ENCODE measurements at regions not wholly inside any gene's neighbourhood (a gene's known extent, or its start where the extent isn't known, plus 50 kb on each side); places are given as distances from the start of the nearest gene placed in this dataset.

DNA sequence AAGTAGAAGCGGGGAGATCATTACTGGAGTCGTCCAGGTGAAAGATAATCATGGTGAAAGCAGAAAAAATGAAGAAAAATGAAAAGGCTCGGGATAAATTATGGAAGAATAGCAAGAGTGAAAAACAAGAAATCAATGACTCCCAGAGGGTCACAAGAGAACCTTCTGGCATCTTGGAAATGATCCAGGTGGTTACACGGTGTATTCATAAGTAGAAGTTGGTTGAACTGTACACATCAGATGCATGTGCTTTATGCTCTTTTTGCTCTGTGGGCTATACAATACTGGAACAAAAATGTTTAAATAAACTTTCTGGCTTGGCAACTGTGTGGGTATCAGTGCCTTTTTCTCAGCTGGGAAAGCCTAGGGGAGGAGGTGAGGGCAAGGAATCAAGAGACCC lies 348.9 kb downstream of the RND3 start:
- TF ChIP-seq, protein P1, sequence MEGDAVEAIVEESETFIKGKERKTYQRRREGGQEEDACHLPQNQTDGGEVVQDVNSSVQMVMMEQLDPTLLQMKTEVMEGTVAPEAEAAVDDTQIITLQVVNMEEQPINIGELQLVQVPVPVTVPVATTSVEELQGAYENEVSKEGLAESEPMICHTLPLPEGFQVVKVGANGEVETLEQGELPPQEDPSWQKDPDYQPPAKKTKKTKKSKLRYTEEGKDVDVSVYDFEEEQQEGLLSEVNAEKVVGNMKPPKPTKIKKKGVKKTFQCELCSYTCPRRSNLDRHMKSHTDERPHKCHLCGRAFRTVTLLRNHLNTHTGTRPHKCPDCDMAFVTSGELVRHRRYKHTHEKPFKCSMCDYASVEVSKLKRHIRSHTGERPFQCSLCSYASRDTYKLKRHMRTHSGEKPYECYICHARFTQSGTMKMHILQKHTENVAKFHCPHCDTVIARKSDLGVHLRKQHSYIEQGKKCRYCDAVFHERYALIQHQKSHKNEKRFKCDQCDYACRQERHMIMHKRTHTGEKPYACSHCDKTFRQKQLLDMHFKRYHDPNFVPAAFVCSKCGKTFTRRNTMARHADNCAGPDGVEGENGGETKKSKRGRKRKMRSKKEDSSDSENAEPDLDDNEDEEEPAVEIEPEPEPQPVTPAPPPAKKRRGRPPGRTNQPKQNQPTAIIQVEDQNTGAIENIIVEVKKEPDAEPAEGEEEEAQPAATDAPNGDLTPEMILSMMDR (IDR thresholded peaks at IDR 0.05; ENCODE audit: insufficient read depth, low read length, poor library complexity, severe bottlenecking) = no peak
- H3K27me3 ChIP-seq (replicated peaks; ENCODE audit: control insufficient read depth, insufficient read depth, low read length) = no peaks in the 10 kb centered on the region
- DNase-seq (ENCODE audit: extremely low read depth, insufficient read length) = no peak
- no peak overlapping the region for H3K4me3 ChIP-seq (replicated peaks; ENCODE audit: low read depth, low read length)
- H3K36me3 ChIP-seq (ENCODE audit: control insufficient read depth, insufficient read depth, low read length) = no peaks in the 10 kb centered on the region

DNA sequence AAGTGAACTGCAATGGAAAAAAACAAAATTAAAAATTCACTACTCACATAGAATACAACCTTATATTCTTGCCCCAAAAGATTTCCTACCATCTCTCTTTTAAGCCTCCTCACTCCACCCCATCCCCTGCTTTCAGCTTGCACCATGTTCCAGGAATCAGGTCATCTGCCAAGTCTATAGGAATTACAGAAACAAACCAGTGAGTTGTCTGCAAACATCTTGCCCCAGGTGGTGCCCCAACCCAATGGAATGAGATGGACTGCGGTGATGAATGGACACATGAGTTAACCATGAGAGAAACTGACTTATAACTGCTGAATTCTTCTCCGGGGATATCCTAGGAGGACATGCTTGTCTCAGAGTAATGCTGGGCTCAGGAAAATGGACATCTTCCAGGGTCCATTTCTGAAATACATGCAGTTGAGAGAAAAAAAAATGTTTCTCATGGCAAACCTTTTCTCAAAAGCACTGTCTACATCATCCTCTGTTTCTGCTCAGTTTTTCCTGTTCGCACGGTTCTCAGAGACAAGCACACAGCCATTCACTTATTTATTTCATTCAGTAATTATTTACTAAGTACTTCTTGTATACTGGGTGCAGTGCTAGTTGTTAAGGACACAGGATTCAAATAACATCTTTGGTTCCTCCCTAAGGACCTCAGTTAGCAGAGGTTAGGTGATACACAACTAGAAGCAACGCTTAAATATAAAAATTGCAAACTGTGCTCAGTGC lies 350.0 kb downstream of the RND3 start:
- no peak for DNase-seq (ENCODE audit: extremely low read depth, insufficient read length)
- H3K27me3 ChIP-seq (replicated peaks; ENCODE audit: control insufficient read depth, insufficient read depth, low read length) = no peaks in the 10 kb centered on the region
- TF ChIP-seq, protein P1 (IDR thresholded peaks at IDR 0.05; ENCODE audit: insufficient read depth, low read length, poor library complexity, severe bottlenecking) = no peak
- H3K36me3 ChIP-seq (ENCODE audit: control insufficient read depth, insufficient read depth, low read length) = no peaks in the 10 kb centered on the region
- H3K4me3 ChIP-seq (replicated peaks; ENCODE audit: low read depth, low read length) = no peak overlapping the region

DNA sequence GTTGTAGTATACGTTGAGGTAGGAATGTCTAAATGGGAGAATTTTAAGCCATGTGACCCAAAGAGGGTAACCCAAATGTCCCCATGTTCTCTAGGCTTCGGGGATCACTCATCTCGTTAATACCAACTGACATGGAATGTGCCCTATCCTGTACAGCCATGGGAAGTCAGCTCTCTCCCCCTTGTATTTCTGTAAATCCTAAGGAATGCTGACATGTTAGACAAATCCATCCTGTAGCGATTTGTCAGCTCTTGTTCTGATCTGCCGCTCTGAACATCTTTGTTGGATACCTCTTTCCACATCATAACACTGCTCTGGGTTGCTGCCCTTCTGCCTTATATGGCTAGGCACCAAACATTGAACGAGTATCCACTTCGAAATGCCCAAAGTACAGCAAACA lies 350.6 kb downstream of the RND3 start:
- H3K4me3 ChIP-seq (replicated peaks; ENCODE audit: low read depth, low read length) = no peak overlapping the region
- DNase-seq (ENCODE audit: extremely low read depth, insufficient read length) = no peak
- TF ChIP-seq, protein P1 (IDR thresholded peaks at IDR 0.05; ENCODE audit: insufficient read depth, low read length, poor library complexity, severe bottlenecking) = no peak
- H3K27me3 ChIP-seq (replicated peaks; ENCODE audit: control insufficient read depth, insufficient read depth, low read length) = no peaks in the 10 kb centered on the region
- no peaks in the 10 kb centered on the region for H3K36me3 ChIP-seq (ENCODE audit: control insufficient read depth, insufficient read depth, low read length)

DNA sequence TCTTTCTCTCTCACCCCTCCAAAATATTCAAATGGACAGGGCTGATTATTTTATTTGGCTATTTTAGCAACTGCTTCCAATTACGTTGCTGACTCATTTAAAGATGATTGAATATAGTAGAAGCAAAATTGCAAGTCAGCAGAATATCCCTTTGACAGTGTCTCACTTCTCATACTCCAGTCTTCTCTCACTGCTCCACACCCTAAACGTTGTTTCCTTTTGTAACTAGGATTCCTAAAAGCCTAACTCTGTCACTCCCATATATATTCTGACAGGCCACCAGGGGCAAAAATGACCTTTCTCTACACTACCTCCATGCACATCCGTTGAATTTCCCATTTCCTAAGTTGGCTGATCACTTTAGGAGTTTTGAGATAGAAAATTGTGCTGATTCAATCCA lies 351.1 kb downstream of the RND3 start:
- H3K4me3 ChIP-seq (replicated peaks; ENCODE audit: low read depth, low read length) = no peak overlapping the region
- TF ChIP-seq, protein P1 (IDR thresholded peaks at IDR 0.05; ENCODE audit: insufficient read depth, low read length, poor library complexity, severe bottlenecking) = no peak
- no peak for DNase-seq (ENCODE audit: extremely low read depth, insufficient read length)
- H3K27me3 ChIP-seq (replicated peaks; ENCODE audit: control insufficient read depth, insufficient read depth, low read length) = no peaks in the 10 kb centered on the region
- H3K36me3 ChIP-seq (ENCODE audit: control insufficient read depth, insufficient read depth, low read length) = no peaks in the 10 kb centered on the region

DNA sequence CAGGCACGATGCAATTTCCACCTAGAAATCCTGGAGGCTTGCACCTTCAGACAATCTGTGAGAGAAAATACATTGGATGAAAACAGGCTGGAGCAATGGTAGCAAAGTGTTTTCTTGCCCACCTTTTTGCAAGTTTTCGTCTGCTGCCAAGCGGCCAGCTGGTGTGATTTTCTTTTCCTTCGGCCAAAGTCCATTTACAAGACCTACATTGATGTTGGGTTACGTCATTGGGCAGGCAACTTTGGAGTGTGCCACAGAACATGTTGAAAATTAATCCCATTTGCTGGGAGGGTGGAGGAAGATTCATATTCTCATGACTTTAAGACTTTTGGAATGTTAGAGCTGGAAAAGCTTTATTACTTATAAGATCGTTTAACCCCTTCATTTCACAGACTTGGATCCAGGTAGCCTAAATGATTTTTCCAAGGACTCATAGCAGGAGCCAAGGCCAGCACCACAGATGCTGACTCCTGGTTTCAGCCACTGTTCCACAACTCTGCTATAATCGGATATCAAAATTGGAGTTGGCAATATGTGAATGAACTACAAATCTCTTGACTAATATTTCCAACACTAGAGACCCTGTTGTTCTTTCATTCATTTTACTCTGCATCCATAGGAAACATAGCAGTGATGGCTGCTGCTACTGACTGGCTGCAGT lies 352.1 kb downstream of the RND3 start:
- H3K27me3 ChIP-seq (replicated peaks; ENCODE audit: control insufficient read depth, insufficient read depth, low read length) = no peaks in the 10 kb centered on the region
- DNase-seq (ENCODE audit: extremely low read depth, insufficient read length) = no peak
- H3K36me3 ChIP-seq (ENCODE audit: control insufficient read depth, insufficient read depth, low read length) = no peaks in the 10 kb centered on the region
- no peak overlapping the region for H3K4me3 ChIP-seq (replicated peaks; ENCODE audit: low read depth, low read length)
- TF ChIP-seq, protein P1 (IDR thresholded peaks at IDR 0.05; ENCODE audit: insufficient read depth, low read length, poor library complexity, severe bottlenecking) = no peak
